ENCODE measurements at regions not wholly inside any gene's neighbourhood (a gene's known extent, or its start where the extent isn't known, plus 50 kb on each side); places are given as distances from the start of the nearest gene placed in this dataset.

GRCh38 chr2:167794554-167795255, 452.7 kb downstream of the STK39 start:
- DNase-seq (ENCODE audit: low spot score in 2 of 2), result no peak
- Histone ChIP-seq H3K36me3 (no peaks in the 10 kb centered on the region), H3K4me1 (no peaks in the 10 kb centered on the region), H3K27me3 (no peaks in the 10 kb centered on the region), H3K4me3 (no peak overlapping the region), H3K27ac (no peak overlapping the region), H3K9me3 (no peaks in the 10 kb centered on the region)
- 75 to 78% methylated on average over 3 of the region's 3 CpGs for WGBS, 2 donors
- TF ChIP-seq EP300 (IDR thresholded peaks at IDR 0.05), result no peak
- TF ChIP-seq, protein P1, sequence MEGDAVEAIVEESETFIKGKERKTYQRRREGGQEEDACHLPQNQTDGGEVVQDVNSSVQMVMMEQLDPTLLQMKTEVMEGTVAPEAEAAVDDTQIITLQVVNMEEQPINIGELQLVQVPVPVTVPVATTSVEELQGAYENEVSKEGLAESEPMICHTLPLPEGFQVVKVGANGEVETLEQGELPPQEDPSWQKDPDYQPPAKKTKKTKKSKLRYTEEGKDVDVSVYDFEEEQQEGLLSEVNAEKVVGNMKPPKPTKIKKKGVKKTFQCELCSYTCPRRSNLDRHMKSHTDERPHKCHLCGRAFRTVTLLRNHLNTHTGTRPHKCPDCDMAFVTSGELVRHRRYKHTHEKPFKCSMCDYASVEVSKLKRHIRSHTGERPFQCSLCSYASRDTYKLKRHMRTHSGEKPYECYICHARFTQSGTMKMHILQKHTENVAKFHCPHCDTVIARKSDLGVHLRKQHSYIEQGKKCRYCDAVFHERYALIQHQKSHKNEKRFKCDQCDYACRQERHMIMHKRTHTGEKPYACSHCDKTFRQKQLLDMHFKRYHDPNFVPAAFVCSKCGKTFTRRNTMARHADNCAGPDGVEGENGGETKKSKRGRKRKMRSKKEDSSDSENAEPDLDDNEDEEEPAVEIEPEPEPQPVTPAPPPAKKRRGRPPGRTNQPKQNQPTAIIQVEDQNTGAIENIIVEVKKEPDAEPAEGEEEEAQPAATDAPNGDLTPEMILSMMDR (IDR thresholded peaks at IDR 0.05), result no peak
- no peak for TF ChIP-seq POLR2A (IDR thresholded peaks at IDR 0.05)

DNA sequence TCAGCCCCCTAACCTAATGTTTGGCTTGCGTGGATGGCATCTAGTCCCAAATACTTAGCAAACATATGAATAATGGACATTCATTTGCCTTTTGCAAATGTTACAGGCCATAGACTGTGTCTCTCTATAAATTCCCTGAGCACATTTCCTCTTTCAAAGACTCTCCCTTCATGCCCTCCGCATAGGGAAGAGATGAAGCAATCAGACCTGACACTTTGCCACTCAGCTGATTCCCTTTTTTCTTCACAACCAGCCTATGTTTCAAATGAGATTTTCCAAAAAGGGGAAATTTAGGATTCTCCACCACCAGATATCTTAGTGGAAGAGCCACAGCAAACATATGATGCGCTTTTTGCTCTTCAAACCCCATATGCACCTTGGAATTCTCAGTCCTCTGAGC, 453.7 kb downstream of the STK39 start:
- H3K36me3 ChIP-seq, result no peaks in the 10 kb centered on the region
- H3K9me3 ChIP-seq, result no peaks in the 10 kb centered on the region
- TF ChIP-seq POLR2A (IDR thresholded peaks at IDR 0.05) (no peak), EP300 (IDR thresholded peaks at IDR 0.05) (no peak)
- TF ChIP-seq, protein P1 (IDR thresholded peaks at IDR 0.05), result no peak
- no peaks in the 10 kb centered on the region for H3K4me1 ChIP-seq
- 82 to 86% methylated on average over 3 of the region's 3 CpGs for WGBS, 2 donors
- no peak overlapping the region for H3K4me3 ChIP-seq
- no peak overlapping the region for H3K27ac ChIP-seq
- no peak for DNase-seq (ENCODE audit: low spot score in 2 of 2)
- H3K27me3 ChIP-seq, result no peaks in the 10 kb centered on the region

DNA sequence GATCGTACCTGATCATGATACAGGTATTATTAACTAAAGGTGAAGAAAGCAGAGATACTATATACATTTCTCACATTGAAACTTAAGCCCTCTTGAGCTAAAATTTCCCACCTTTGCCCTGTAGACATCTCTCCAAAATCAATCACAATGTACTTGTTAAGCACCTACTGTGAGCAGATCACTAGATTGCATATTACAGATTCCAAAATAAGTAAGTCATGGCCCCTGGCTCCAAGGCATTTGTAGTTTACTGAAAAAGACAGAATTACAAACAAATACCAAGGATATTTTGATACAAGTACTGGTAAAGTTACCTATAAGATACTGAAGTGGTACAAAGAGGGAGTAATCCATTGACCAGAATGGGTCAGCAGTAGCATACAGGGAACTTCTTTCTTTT, 455.3 kb downstream of the STK39 start:
- WGBS, 2 donors, result 92 to 98% methylated on average over 1 of the region's 1 CpG
- TF ChIP-seq EP300 (IDR thresholded peaks at IDR 0.05) (no peak), POLR2A (IDR thresholded peaks at IDR 0.05) (no peak)
- TF ChIP-seq, protein P1 (IDR thresholded peaks at IDR 0.05), result no peak

DNA sequence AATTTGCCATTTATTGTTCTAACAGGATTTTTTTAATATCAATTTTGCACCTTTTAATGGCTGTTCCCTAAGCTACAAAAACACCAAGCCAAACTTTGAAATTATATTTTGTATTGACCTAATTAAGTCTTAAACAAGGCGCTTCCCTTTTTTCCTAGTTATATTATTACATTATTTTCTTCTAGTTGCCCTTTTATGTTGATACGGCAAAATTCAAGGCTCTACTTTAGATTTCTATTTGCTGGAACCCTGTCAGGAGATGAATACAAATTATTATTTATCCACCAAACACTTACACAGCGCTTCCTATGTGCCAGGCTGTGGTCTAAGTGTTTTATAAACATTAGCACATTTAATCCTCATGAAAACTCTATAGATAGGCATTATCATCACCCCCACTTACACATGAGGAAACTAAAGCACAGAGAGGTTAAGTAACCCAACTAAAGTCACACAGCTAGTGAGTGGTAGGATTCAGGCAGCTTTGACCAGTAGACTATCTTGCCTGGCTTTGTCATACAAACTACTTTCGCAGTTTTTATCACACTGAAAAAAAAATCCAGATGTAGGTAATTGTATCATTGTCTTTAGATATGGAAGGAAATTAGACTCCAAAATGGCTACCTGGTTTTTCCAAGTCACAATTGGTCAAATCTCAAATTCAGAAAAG, 456.5 kb downstream of the STK39 start:
- no peaks in the 10 kb centered on the region for H3K36me3 ChIP-seq
- H3K9me3 ChIP-seq, result no peaks in the 10 kb centered on the region
- no peak overlapping the region for H3K27ac ChIP-seq
- no peaks in the 10 kb centered on the region for H3K4me1 ChIP-seq
- WGBS, 2 donors, result 94 to 97% methylated on average over 4 of the region's 4 CpGs
- DNase-seq (ENCODE audit: low spot score in 2 of 2), result no peak
- no peaks in the 10 kb centered on the region for H3K27me3 ChIP-seq
- no peak overlapping the region for H3K4me3 ChIP-seq
- TF ChIP-seq, protein P1 (IDR thresholded peaks at IDR 0.05), result no peak
- TF ChIP-seq EP300 (IDR thresholded peaks at IDR 0.05) (no peak), POLR2A (IDR thresholded peaks at IDR 0.05) (no peak)

More for the DNA sequence above, 455.3 kb downstream of the STK39 start:
- Histone ChIP-seq H3K27ac (no peak overlapping the region), H3K4me3 (no peak overlapping the region), H3K27me3 (no peaks in the 10 kb centered on the region), H3K4me1 (no peaks in the 10 kb centered on the region), H3K9me3 (no peaks in the 10 kb centered on the region), H3K36me3 (no peaks in the 10 kb centered on the region)
- DNase-seq (ENCODE audit: low spot score in 2 of 2), result no peak

- no peaks in the 10 kb centered on the region for H3K36me3 ChIP-seq
- DNase-seq (ENCODE audit: low spot score in 2 of 2), result no peak
- WGBS, 2 donors, result 92 to 96% methylated on average over 4 of the region's 4 CpGs
- H3K27me3 ChIP-seq, result no peaks in the 10 kb centered on the region
- no peak for TF ChIP-seq EP300 (IDR thresholded peaks at IDR 0.05)
- TF ChIP-seq POLR2A (IDR thresholded peaks at IDR 0.05), result no peak
- no peaks in the 10 kb centered on the region for H3K4me1 ChIP-seq
- H3K27ac ChIP-seq, result no peak overlapping the region
- no peak overlapping the region for H3K4me3 ChIP-seq
- no peaks in the 10 kb centered on the region for H3K9me3 ChIP-seq
Measured at GRCh38 chr2:167790189-167790588, 457.2 kb downstream of the STK39 start.
